HEK293 (cell line): ENCODE measurements at regions not wholly inside any gene's neighbourhood (a gene's known extent, or its start where the extent isn't known, plus 50 kb on each side); places are given as distances from the start of the nearest gene placed in this dataset.

Experiments
- CTCF ChIA-PET: fragments of 350-600 bp; formaldehyde crosslinking; extraction: SDS; loops from one replicate; lab custom pipeline; 2021; ENCODE audit warnings: antibody characterized with exemption; lab: Yijun Ruan, JAX
- POLR2A ChIA-PET: fragments of 300-600 bp; formaldehyde crosslinking; extraction: SDS; loops from one replicate; lab custom pipeline; 2020; ENCODE audit warnings: antibody characterized with exemption, inconsistent platforms; lab: Yijun Ruan, JAX
- H3K27ac ChIP-seq: fragments of 200-500 bp; sonication (Bioruptor generic); 2 replicates; pipeline ENCODE4 v1.5.1; 2014; ENCODE audit warnings: low read depth, low read length, control low read depth, inconsistent platforms; ENCODE audit errors: extremely low read depth
- H3K36me3 ChIP-seq, 2 experiments: fragments of 200-500 bp in 1 of 2; sonication (Bioruptor generic) in 1 of 2; 1 replicate in 1 of 2; 2 replicates in 1 of 2; pipeline ENCODE4 v1.5.1; 2014 to 2017; ENCODE audit warnings: inconsistent platforms in 2 of 2, low read length in 2 of 2; ENCODE audit not compliant: control insufficient read depth in 2 of 2, insufficient read depth in 1 of 2
- H3K4me1 ChIP-seq: fragments of 200-500 bp; sonication (Bioruptor generic); 2 replicates; pipeline ENCODE4 v1.5.1; 2014; ENCODE audit warnings: mild to moderate bottlenecking, low read length, inconsistent platforms; ENCODE audit not compliant: control insufficient read depth, insufficient read depth
- H3K4me3 ChIP-seq: 2 replicates; pipeline ENCODE4 v1.5.1; 2011; ENCODE audit warnings: low read depth, mild to moderate bottlenecking, control low read depth, low read length, moderate library complexity
- H3K9me3 ChIP-seq: fragments of 200-500 bp; sonication (Bioruptor generic); 2 replicates; pipeline ENCODE4 v1.5.1; 2014; ENCODE audit warnings: low read depth, low read length, inconsistent platforms; ENCODE audit not compliant: control insufficient read depth, insufficient read depth
- BCL11A ChIP-seq: fragments of 450-650 bp; formaldehyde crosslinking; IDR thresholded peaks from 2 replicates; pipeline ENCODE4 v1.5.1; 2016; ENCODE audit warnings: low read depth, missing biosample characterization, missing genetic modification characterization
- BCL11B ChIP-seq: fragments of 450-650 bp; formaldehyde crosslinking; IDR thresholded peaks from 2 replicates; pipeline ENCODE4 v1.5.1; 2016; ENCODE audit warnings: low read depth, missing biosample characterization, missing genetic modification characterization
- GLIS2 ChIP-seq: fragments of 450-650 bp; formaldehyde crosslinking; IDR thresholded peaks from 2 replicates; pipeline ENCODE4 v1.5.1; 2016; ENCODE audit warnings: missing biosample characterization, missing genetic modification characterization
- KLF1 ChIP-seq: fragments of 450-650 bp; formaldehyde crosslinking; IDR thresholded peaks from 2 replicates; pipeline ENCODE4 v1.5.1; 2016; ENCODE audit warnings: missing biosample characterization, missing genetic modification characterization
- OVOL3 ChIP-seq: fragments of 450-650 bp; formaldehyde crosslinking; IDR thresholded peaks from 2 replicates; pipeline ENCODE4 v1.5.1; 2016; ENCODE audit warnings: missing biosample characterization, missing genetic modification characterization
- SCRT2 ChIP-seq: fragments of 450-650 bp; formaldehyde crosslinking; IDR thresholded peaks from 2 replicates; pipeline ENCODE4 v1.5.1; 2016; ENCODE audit warnings: missing biosample characterization, missing genetic modification characterization
- SP2 ChIP-seq: fragments of 450-650 bp; formaldehyde crosslinking; IDR thresholded peaks from 2 replicates; pipeline ENCODE4 v1.5.1; 2016; ENCODE audit warnings: missing biosample characterization, missing genetic modification characterization
- WT1 ChIP-seq: fragments of 450-650 bp; formaldehyde crosslinking; IDR thresholded peaks from 2 replicates; pipeline ENCODE4 v1.5.1; 2016; ENCODE audit warnings: missing biosample characterization, missing genetic modification characterization
- ZBTB17 ChIP-seq: fragments of 450-650 bp; formaldehyde crosslinking; IDR thresholded peaks from 2 replicates; pipeline ENCODE4 v1.5.1; 2016; ENCODE audit warnings: missing biosample characterization, missing genetic modification characterization
- ZFP3 ChIP-seq: fragments of 450-650 bp; formaldehyde crosslinking; IDR thresholded peaks from 2 replicates; pipeline ENCODE4 v1.5.1; 2016; ENCODE audit warnings: low read depth, missing biosample characterization, missing genetic modification characterization
- ZNF121 ChIP-seq: fragments of 450-650 bp; formaldehyde crosslinking; IDR thresholded peaks from 2 replicates; pipeline ENCODE4 v1.5.1; 2016; ENCODE audit warnings: missing biosample characterization, missing genetic modification characterization
- ZNF133 ChIP-seq: fragments of 450-650 bp; formaldehyde crosslinking; IDR thresholded peaks from 2 replicates; pipeline ENCODE4 v1.5.1; 2016; ENCODE audit warnings: missing biosample characterization, missing genetic modification characterization
- ZNF140 ChIP-seq: fragments of 450-650 bp; formaldehyde crosslinking; IDR thresholded peaks from 2 replicates; pipeline ENCODE4 v1.5.1; 2016; ENCODE audit warnings: missing biosample characterization, missing genetic modification characterization
- ZNF2 ChIP-seq: fragments of 450-650 bp; formaldehyde crosslinking; IDR thresholded peaks from 2 replicates; pipeline ENCODE4 v1.5.1; 2016; ENCODE audit warnings: missing biosample characterization, missing genetic modification characterization
- ZNF202 ChIP-seq: fragments of 450-650 bp; formaldehyde crosslinking; IDR thresholded peaks from 2 replicates; pipeline ENCODE4 v1.5.1; 2016; ENCODE audit warnings: missing biosample characterization, missing genetic modification characterization, borderline replicate concordance
- ZNF274 ChIP-seq, 2 experiments: fragments of 200-500 bp in 1 of 2; fragments of 450-650 bp in 1 of 2; sonication (Bioruptor generic) in 1 of 2; formaldehyde crosslinking in 1 of 2; IDR thresholded peaks; 2 replicates each; pipeline versions ENCODE4 v1.5.1 to v1.6.1; 2014 to 2016; ENCODE audit warnings: borderline replicate concordance in 1 of 2, inconsistent platforms in 1 of 2, low read length in 1 of 2, missing biosample characterization in 1 of 2, missing genetic modification characterization in 1 of 2
- ZNF350 ChIP-seq: fragments of 450-650 bp; formaldehyde crosslinking; IDR thresholded peaks from 2 replicates; pipeline ENCODE4 v1.5.0; 2017; ENCODE audit warnings: missing biosample characterization, mild to moderate bottlenecking, missing genetic modification characterization
- ZNF366 ChIP-seq: fragments of 450-650 bp; formaldehyde crosslinking; conservative IDR thresholded peaks from 2 replicates; pipeline ENCODE4 v1.5.1; 2016; ENCODE audit warnings: missing biosample characterization, missing genetic modification characterization
- ZNF561 ChIP-seq: fragments of 450-650 bp; IDR thresholded peaks from 2 replicates; pipeline ENCODE4 v1.5.1; 2018; ENCODE audit warnings: missing biosample characterization, missing genetic modification characterization, borderline replicate concordance
- ZNF843 ChIP-seq: fragments of 450-650 bp; formaldehyde crosslinking; IDR thresholded peaks from 2 replicates; pipeline ENCODE4 v1.5.1; 2016; ENCODE audit warnings: missing biosample characterization, missing genetic modification characterization
- TF ChIP-seq, protein P1 (sequence below): fragments of 450-650 bp; formaldehyde crosslinking; conservative IDR thresholded peaks from 2 replicates; pipeline ENCODE4 v1.5.1; 2016; ENCODE audit warnings: low read depth, missing biosample characterization, missing genetic modification characterization
- TF ChIP-seq, protein P2 (sequence below): fragments of 450-650 bp; IDR thresholded peaks from 2 replicates; pipeline ENCODE4 v1.5.1; 2018; ENCODE audit warnings: missing biosample characterization, mild to moderate bottlenecking, missing genetic modification characterization
- TF ChIP-seq, protein P3 (sequence below): fragments of 450-650 bp; formaldehyde crosslinking; IDR thresholded peaks from 2 replicates; pipeline ENCODE4 v1.5.1; 2017; ENCODE audit warnings: missing biosample characterization, missing genetic modification characterization
- TF ChIP-seq, protein P4 (sequence below): fragments of 450-650 bp; formaldehyde crosslinking; IDR thresholded peaks from 2 replicates; pipeline ENCODE4 v1.5.1; 2017; ENCODE audit warnings: missing biosample characterization, missing genetic modification characterization
- TF ChIP-seq, protein P5 (sequence below): fragments of 450-650 bp; formaldehyde crosslinking; IDR thresholded peaks from 2 replicates; pipeline ENCODE4 v1.5.1; 2016; ENCODE audit warnings: missing biosample characterization, missing genetic modification characterization

DNA sequence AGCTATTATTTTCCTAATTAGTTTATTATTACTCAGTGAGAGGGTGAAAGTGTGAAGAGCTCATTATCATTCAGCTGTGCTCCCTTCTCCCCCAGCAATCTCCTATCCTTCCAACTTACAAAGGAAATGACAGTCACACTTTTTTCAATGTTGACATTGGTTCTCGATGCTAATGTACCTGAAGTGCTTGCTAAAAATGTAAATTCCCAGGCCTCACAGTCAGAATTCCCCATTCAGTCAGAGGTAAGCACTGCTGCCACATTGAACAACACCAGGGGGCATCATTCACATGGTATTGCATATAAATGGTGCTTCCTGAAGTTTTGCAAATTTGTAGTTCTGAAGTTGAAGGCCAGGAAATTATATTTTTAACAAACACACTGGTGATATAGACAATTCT, 132.7 kb upstream of the FOXD3 start (continued):
- TF ChIP-seq, protein P1, sequence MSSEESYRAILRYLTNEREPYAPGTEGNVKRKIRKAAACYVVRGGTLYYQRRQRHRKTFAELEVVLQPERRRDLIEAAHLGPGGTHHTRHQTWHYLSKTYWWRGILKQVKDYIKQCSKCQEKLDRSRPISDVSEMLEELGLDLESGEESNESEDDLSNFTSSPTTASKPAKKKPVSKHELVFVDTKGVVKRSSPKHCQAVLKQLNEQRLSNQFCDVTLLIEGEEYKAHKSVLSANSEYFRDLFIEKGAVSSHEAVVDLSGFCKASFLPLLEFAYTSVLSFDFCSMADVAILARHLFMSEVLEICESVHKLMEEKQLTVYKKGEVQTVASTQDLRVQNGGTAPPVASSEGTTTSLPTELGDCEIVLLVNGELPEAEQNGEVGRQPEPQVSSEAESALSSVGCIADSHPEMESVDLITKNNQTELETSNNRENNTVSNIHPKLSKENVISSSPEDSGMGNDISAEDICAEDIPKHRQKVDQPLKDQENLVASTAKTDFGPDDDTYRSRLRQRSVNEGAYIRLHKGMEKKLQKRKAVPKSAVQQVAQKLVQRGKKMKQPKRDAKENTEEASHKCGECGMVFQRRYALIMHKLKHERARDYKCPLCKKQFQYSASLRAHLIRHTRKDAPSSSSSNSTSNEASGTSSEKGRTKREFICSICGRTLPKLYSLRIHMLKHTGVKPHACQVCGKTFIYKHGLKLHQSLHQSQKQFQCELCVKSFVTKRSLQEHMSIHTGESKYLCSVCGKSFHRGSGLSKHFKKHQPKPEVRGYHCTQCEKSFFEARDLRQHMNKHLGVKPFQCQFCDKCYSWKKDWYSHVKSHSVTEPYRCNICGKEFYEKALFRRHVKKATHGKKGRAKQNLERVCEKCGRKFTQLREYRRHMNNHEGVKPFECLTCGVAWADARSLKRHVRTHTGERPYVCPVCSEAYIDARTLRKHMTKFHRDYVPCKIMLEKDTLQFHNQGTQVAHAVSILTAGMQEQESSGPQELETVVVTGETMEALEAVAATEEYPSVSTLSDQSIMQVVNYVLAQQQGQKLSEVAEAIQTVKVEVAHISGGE (tag by site-specific recombination): no peak

DNA sequence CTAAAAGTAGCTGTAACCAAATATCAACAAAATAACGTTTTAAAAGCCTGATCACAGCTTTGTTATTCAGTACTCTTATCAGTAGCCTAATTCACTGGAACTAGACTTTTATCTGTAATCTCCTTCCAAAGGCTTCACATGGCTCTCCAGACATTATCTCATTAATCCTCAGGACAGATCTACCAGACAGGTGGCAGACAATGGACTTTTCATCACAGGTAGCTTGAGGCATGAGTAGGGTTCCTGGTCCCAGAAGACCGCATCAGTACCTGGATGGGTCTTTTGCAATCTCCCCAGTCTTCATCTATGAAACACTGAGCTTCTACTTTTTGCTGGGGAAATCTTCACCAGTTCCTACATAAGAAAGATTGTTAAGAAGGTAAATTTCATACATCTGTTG, 132.2 kb upstream of the FOXD3 start:
- H3K9me3 ChIP-seq: no peaks in the 10 kb centered on the region
- no peak overlapping the region for H3K27ac ChIP-seq
- H3K4me3 ChIP-seq: no peak overlapping the region
- POLR2A ChIA-PET: no interaction called here
- no peaks in the 10 kb centered on the region for H3K36me3 ChIP-seq
- TF ChIP-seq KLF1 (tag by site-specific recombination) (no peak), ZNF133 (tag by site-specific recombination) (no peak), ZNF350 (tag by site-specific recombination) (no peak), SP2 (tag by site-specific recombination) (no peak), ZNF121 (tag by site-specific recombination) (no peak), BCL11A (tag by site-specific recombination) (no peak), ZNF2 (tag by site-specific recombination) (no peak), GLIS2 (no peak), ZBTB17 (tag by site-specific recombination) (no peak), SCRT2 (tag by site-specific recombination) (no peak)
- TF ChIP-seq, protein P2, sequence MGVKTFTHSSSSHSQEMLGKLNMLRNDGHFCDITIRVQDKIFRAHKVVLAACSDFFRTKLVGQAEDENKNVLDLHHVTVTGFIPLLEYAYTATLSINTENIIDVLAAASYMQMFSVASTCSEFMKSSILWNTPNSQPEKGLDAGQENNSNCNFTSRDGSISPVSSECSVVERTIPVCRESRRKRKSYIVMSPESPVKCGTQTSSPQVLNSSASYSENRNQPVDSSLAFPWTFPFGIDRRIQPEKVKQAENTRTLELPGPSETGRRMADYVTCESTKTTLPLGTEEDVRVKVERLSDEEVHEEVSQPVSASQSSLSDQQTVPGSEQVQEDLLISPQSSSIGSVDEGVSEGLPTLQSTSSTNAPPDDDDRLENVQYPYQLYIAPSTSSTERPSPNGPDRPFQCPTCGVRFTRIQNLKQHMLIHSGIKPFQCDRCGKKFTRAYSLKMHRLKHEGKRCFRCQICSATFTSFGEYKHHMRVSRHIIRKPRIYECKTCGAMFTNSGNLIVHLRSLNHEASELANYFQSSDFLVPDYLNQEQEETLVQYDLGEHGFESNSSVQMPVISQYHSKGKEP (tag by site-specific recombination): no peak
- CTCF ChIA-PET: interaction anchor here (0.5 to 2.6 kb wide), 14 partner anchors 11 to 347 kb away, joined by 3 to 12 read pairs (median 4); no protein-coding TSS in a partner anchor
- no peaks in the 10 kb centered on the region for H3K4me1 ChIP-seq

DNA sequence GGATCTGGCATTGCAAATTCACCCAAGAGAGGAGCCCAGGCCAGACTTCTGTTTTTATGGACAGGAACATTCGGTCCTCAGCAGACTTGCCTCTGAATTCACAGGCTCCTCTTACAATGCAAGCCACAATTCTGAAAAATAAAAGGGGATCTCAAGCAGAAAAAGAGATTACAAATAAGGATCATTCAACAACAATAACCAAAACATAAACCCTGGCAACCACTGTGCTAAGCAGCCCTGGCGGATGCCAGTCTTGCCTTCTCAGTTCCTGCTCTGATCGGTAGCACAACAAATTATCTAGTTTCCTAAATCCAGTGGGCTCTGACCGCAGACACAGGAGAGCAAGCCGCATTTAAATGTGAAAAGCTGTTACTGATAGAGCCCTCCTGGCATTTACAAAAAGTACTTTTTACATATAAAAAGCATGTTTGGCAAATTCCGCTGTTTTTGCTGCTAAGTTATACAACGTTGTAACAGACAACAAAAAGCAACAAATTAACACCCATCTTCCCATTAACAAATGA, 123.4 kb upstream of the FOXD3 start:
- no peak overlapping the region for H3K27ac ChIP-seq
- ChIA-PET POLR2A (no interaction called here), CTCF (no interaction called here)
- H3K9me3 ChIP-seq: no peaks in the 10 kb centered on the region
- H3K36me3 ChIP-seq: no peaks in the 10 kb centered on the region
- H3K4me3 ChIP-seq: no peak overlapping the region
- no peaks in the 10 kb centered on the region for H3K4me1 ChIP-seq
- TF ChIP-seq ZNF202 (no peak), ZNF561 (tag by site-specific recombination) (no peak), ZNF274 (IDR thresholded peaks at IDR 0.05; ENCODE audit: low read length) (no peak), ZNF274 (tag by site-specific recombination; IDR thresholded peaks at IDR 0.05; ENCODE audit: borderline replicate concordance) (no peak), BCL11B (tag by site-specific recombination) (no peak), WT1 (tag by site-specific recombination) (no peak), ZFP3 (tag by site-specific recombination) (no peak), ZNF140 (tag by site-specific recombination) (no peak), ZNF366 (tag by site-specific recombination) (no peak), OVOL3 (tag by site-specific recombination) (no peak), ZNF843 (tag by site-specific recombination) (no peak)
- TF ChIP-seq, protein P3, sequence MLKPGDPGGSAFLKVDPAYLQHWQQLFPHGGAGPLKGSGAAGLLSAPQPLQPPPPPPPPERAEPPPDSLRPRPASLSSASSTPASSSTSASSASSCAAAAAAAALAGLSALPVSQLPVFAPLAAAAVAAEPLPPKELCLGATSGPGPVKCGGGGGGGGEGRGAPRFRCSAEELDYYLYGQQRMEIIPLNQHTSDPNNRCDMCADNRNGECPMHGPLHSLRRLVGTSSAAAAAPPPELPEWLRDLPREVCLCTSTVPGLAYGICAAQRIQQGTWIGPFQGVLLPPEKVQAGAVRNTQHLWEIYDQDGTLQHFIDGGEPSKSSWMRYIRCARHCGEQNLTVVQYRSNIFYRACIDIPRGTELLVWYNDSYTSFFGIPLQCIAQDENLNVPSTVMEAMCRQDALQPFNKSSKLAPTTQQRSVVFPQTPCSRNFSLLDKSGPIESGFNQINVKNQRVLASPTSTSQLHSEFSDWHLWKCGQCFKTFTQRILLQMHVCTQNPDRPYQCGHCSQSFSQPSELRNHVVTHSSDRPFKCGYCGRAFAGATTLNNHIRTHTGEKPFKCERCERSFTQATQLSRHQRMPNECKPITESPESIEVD: no peak
- TF ChIP-seq, protein P4, sequence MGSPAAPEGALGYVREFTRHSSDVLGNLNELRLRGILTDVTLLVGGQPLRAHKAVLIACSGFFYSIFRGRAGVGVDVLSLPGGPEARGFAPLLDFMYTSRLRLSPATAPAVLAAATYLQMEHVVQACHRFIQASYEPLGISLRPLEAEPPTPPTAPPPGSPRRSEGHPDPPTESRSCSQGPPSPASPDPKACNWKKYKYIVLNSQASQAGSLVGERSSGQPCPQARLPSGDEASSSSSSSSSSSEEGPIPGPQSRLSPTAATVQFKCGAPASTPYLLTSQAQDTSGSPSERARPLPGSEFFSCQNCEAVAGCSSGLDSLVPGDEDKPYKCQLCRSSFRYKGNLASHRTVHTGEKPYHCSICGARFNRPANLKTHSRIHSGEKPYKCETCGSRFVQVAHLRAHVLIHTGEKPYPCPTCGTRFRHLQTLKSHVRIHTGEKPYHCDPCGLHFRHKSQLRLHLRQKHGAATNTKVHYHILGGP (tag by site-specific recombination): no peak
- TF ChIP-seq, protein P5, sequence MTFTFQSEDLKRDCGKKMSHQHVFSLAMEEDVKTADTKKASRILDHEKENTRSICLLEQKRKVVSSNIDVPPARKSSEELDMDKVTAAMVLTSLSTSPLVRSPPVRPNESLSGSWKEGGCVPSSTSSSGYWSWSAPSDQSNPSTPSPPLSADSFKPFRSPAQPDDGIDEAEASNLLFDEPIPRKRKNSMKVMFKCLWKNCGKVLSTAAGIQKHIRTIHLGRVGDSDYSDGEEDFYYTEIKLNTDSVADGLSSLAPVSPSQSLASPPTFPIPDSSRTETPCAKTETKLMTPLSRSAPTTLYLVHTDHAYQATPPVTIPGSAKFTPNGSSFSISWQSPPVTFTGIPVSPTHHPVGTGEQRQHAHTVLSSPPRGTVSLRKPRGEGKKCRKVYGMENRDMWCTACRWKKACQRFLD (tag by site-specific recombination): no peak
